GM18511 (cell line): ENCODE measurements at regions not wholly inside any gene's neighbourhood (a gene's known extent, or its start where the extent isn't known, plus 50 kb on each side); places are given as distances from the start of the nearest gene placed in this dataset.

Experiments used
- ATAC-seq: cut with Tn5 transposase; IDR thresholded peaks from one replicate; pipeline ENCODE4 v1.9.1; 2021; ENCODE audit warnings: mild to moderate bottlenecking, moderate library complexity; ENCODE audit not compliant: unreplicated experiment

- no peak for ATAC-seq
Measured at GRCh38 chr15:81449836-81450474, 75.9 kb upstream of the TMC3 start.

GRCh38 chr15:81443040-81443820 lies 69.2 kb upstream of the TMC3 start:
- no peak for ATAC-seq

- no peak for ATAC-seq
Measured at GRCh38 chr15:81442454-81442853, 68.4 kb upstream of the TMC3 start.

GRCh38 chr15:81434851-81435250 lies 60.8 kb upstream of the TMC3 start:
- no peak for ATAC-seq

GRCh38 chr15:81433462-81433861 lies 59.4 kb upstream of the TMC3 start:
- ATAC-seq: no peak

- ATAC-seq: no peak
Measured at GRCh38 chr15:81432179-81432578, 58.2 kb upstream of the TMC3 start.

GRCh38 chr15:81427176-81427575 lies 53.2 kb upstream of the TMC3 start:
- ATAC-seq: no peak

GRCh38 chr15:81425905-81426304 lies 51.9 kb upstream of the TMC3 start:
- no peak for ATAC-seq
